Calu3 (cell line): ENCODE measurements at regions not wholly inside any gene's neighbourhood (a gene's known extent, or its start where the extent isn't known, plus 50 kb on each side); places are given as distances from the start of the nearest gene placed in this dataset.

Experiments used
- BruUV-seq: library from RNA; stranded (reverse); fragments of 400-500 nt; replicated peaks from 2 replicates; lab custom pipeline; 2021; lab: Mats Ljungman, UMichigan
- CTCF ChIA-PET: fragments of 300-600 bp; sonication (Branson Sonifier 250); formaldehyde crosslinking; loops from one replicate; lab custom pipeline; 2022; ENCODE audit warnings: antibody characterized with exemption; lab: Charles Lee
- DNase-seq: peaks from one replicate; pipeline ENCODE4 v3.0.0; 2022
- H3K27ac Mint-ChIP-seq: one replicate; pipeline ENCODE4 v1.8.0; 2022; ENCODE audit warnings: mixed read lengths; ENCODE audit not compliant: unreplicated experiment
- H3K27me3 Mint-ChIP-seq: one replicate; pipeline ENCODE4 v1.8.0; 2022; ENCODE audit warnings: mixed read lengths; ENCODE audit not compliant: unreplicated experiment
- H3K36me3 Mint-ChIP-seq: one replicate; pipeline ENCODE4 v1.8.0; 2022; ENCODE audit warnings: mild to moderate bottlenecking, moderate library complexity, mixed read lengths; ENCODE audit not compliant: insufficient read depth, unreplicated experiment
- H3K4me1 Mint-ChIP-seq: one replicate; pipeline ENCODE4 v1.8.0; 2022; ENCODE audit warnings: mild to moderate bottlenecking, low read depth, mixed read lengths; ENCODE audit not compliant: unreplicated experiment
- H3K4me3 Mint-ChIP-seq: one replicate; pipeline ENCODE4 v1.8.0; 2022; ENCODE audit warnings: mild to moderate bottlenecking, low read depth, moderate library complexity, mixed read lengths; ENCODE audit not compliant: unreplicated experiment
- H3K9me3 Mint-ChIP-seq: one replicate; pipeline ENCODE4 v1.8.0; 2022; ENCODE audit warnings: low read depth, mixed read lengths; ENCODE audit not compliant: unreplicated experiment
- CTCF ChIP-seq: fragments of 200-600 bp; IDR thresholded peaks from one replicate; pipeline ENCODE4 v1.8.0; 2022; ENCODE audit warnings: antibody characterized with exemption; ENCODE audit not compliant: unreplicated experiment
- intact Hi-C: fragments of 100-400 bp; cut with micrococcal nuclease; formaldehyde crosslinking; loops from one replicate; pipeline ENCODE4 v1.10.0; 2022; ENCODE audit not compliant: unreplicated experiment

DNA sequence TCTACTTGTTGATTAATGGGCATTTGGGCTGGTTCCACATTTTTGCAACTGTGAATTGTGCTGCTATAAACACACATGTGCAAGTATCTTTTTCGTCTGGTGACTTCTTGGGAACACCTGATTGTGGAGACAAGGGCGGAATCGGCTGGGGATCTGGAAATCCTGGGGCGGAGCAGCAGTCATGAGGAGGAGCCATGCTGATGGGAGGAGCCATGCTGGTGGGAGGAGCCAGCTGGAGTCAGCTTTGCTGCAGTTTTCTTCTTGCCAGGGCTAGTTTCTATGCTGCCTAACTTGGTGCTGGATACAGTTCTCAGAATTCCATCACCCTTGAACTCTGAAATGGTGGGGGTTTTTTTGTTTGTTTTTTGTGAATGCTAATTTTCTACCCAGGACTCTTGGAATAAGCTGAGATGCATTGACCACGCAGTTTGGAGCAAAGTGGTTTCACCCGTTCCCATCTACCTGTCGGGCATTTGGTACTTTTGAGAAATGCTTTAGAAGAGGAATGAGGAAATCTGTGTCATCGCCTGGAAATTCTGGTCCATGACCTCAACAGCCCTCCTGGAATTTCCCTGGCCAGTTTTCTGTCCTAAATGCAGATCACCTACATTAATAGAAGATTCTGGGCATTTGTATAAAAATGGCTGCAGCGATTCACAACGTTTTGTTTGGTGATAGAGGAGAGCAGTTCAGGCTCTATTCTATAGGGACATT lies 217.4 kb upstream of the ZFHX3 start:
- Mint-ChIP-seq H3K4me1 (peaks cover 11% of the 10 kb centered on the region), H3K27ac (no peak overlapping the region), H3K27me3 (no peaks in the 10 kb centered on the region), H3K9me3 (peaks cover 3% of the 10 kb centered on the region), H3K4me3 (peak overlapping the region; percentile 35), H3K36me3 (no peaks in the 10 kb centered on the region)
- CTCF ChIA-PET: no interaction called here
- intact Hi-C loops: no loop called here
- TF ChIP-seq CTCF: no peak
- no TSS peak for BruUV-seq
- peak; percentile 42 for DNase-seq

- no peak overlapping the region for H3K27ac Mint-ChIP-seq
- peaks cover 11% of the 10 kb centered on the region for H3K4me1 Mint-ChIP-seq
- no peak overlapping the region for H3K4me3 Mint-ChIP-seq
- intact Hi-C loops: no loop called here
- BruUV-seq: no TSS peak
- H3K9me3 Mint-ChIP-seq: peaks cover 3% of the 10 kb centered on the region
- no peak for DNase-seq
- no peaks in the 10 kb centered on the region for H3K36me3 Mint-ChIP-seq
- H3K27me3 Mint-ChIP-seq: no peaks in the 10 kb centered on the region
- no peak for TF ChIP-seq CTCF
- CTCF ChIA-PET: no interaction called here
Measured at GRCh38 chr16:73262931-73263330, 215.0 kb upstream of the ZFHX3 start.

- no TSS peak for BruUV-seq
- Mint-ChIP-seq H3K9me3 (no peaks in the 10 kb centered on the region), H3K27ac (no peak overlapping the region), H3K4me1 (no peaks in the 10 kb centered on the region), H3K4me3 (no peak overlapping the region), H3K27me3 (no peaks in the 10 kb centered on the region), H3K36me3 (no peaks in the 10 kb centered on the region)
- intact Hi-C loops: no loop called here
- CTCF ChIA-PET: interaction anchor here (0.6 kb wide), 1 partner anchor 1347 kb away, joined by 4 read pairs; no protein-coding TSS in a partner anchor
- no peak for DNase-seq
- TF ChIP-seq CTCF: no peak
Measured at GRCh38 chr16:73255031-73255430, 207.1 kb upstream of the ZFHX3 start.

DNA sequence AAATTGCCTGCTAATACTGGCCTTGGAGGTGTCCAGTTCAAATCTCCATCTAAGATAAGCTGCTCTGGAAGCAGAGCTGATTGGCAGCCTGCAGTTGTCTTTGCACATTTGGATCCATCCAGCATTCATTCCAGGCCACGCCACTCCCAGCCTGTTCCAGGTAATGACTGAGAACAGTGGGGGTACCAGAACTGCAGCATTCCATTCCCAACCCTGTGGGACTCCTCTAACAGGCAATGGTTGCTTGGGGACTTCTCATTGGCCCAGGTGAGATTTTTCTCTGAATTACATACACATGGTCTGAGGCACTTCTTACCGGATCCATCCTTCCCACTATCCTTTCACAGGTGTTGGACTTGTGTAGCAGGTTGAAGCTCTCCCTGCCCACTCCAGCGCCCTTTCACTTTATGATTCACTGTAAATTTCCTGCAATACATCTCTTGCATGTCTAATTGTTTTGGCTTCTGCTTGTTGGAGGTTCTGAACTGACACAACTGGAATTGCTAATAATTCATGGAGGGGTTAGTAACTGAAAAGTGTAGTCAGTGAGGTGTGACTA lies 206.1 kb upstream of the ZFHX3 start:
- Mint-ChIP-seq H3K9me3 (no peaks in the 10 kb centered on the region), H3K27ac (no peak overlapping the region), H3K4me1 (no peaks in the 10 kb centered on the region), H3K36me3 (no peaks in the 10 kb centered on the region), H3K4me3 (no peak overlapping the region), H3K27me3 (no peaks in the 10 kb centered on the region)
- no peak for TF ChIP-seq CTCF
- BruUV-seq: no TSS peak
- CTCF ChIA-PET: interaction anchor here (1.5 kb wide), 1 partner anchor 20 kb away, joined by 3 read pairs; no protein-coding TSS in a partner anchor
- intact Hi-C loops: no loop called here
- DNase-seq: peak; percentile 34
